Muscle layer of colon (tissue), 2 donors: ENCODE measurements at regions not wholly inside any gene's neighbourhood (a gene's known extent, or its start where the extent isn't known, plus 50 kb on each side); places are given as distances from the start of the nearest gene placed in this dataset.

Experiments used
- H3K27ac ChIP-seq: one replicate; pipeline ENCODE4 v1.7.0; 2013; ENCODE audit warnings: low read depth, mild to moderate bottlenecking, low read length, moderate library complexity
- H3K27me3 ChIP-seq, 2 donors: one replicate each; pipeline ENCODE4 v1.7.0; 2013; ENCODE audit warnings: low read length in 2 of 2, mild to moderate bottlenecking in 2 of 2; ENCODE audit not compliant: insufficient read depth in 2 of 2, control insufficient read depth in 1 of 2
- H3K36me3 ChIP-seq: one replicate; pipeline ENCODE4 v1.7.0; 2013; ENCODE audit warnings: mild to moderate bottlenecking, low read length; ENCODE audit not compliant: insufficient read depth
- H3K4me1 ChIP-seq: one replicate; pipeline ENCODE4 v1.7.0; 2013; ENCODE audit warnings: mild to moderate bottlenecking, low read length; ENCODE audit not compliant: insufficient read depth
- H3K4me3 ChIP-seq, 2 donors: one replicate each; pipeline ENCODE4 v1.7.0; 2013; ENCODE audit warnings: low read length in 2 of 2, low read depth in 1 of 2, mild to moderate bottlenecking in 1 of 2, moderate library complexity in 1 of 2
- H3K9ac ChIP-seq: one replicate; pipeline ENCODE4 v1.7.0; 2013; ENCODE audit warnings: low read length
- H3K9me3 ChIP-seq: one replicate; pipeline ENCODE4 v1.7.0; 2013; ENCODE audit warnings: mild to moderate bottlenecking, low read length
- donor health status: abdominal sarcoma.
- donor health status: Adenocarcinoma of cecum.

- H3K4me3 ChIP-seq = no peak overlapping the region
- no peaks in the 10 kb centered on the region for H3K27me3 ChIP-seq
- H3K9me3 ChIP-seq = no peaks in the 10 kb centered on the region
- no peak overlapping the region for H3K27ac ChIP-seq
- peaks cover 6% of the 10 kb centered on the region for H3K4me1 ChIP-seq
- no peak overlapping the region for H3K9ac ChIP-seq
- no peaks in the 10 kb centered on the region for H3K36me3 ChIP-seq
These were observed 294.9 kb upstream of the SYT4 start for GRCh38 chr18:43572163-43572562.

GRCh38 chr18:43574974-43575373, 297.7 kb upstream of the SYT4 start:
- no peak overlapping the region for H3K27ac ChIP-seq
- peaks cover 6% of the 10 kb centered on the region for H3K4me1 ChIP-seq
- H3K27me3 ChIP-seq = no peaks in the 10 kb centered on the region
- H3K9ac ChIP-seq = no peak overlapping the region
- H3K36me3 ChIP-seq = no peaks in the 10 kb centered on the region
- H3K9me3 ChIP-seq = no peaks in the 10 kb centered on the region
- H3K4me3 ChIP-seq = no peak overlapping the region

GRCh38 chr18:43578211-43578610, 300.9 kb upstream of the SYT4 start:
- H3K4me1 ChIP-seq = no peaks in the 10 kb centered on the region
- no peak overlapping the region for H3K4me3 ChIP-seq

GRCh38 chr18:43578706-43579105, 301.4 kb upstream of the SYT4 start:
- Histone ChIP-seq H3K27ac (no peak overlapping the region), H3K4me3 (no peak overlapping the region), H3K9me3 (no peaks in the 10 kb centered on the region), H3K4me1 (no peaks in the 10 kb centered on the region), H3K27me3 (no peaks in the 10 kb centered on the region), H3K9ac (no peak overlapping the region), H3K36me3 (no peaks in the 10 kb centered on the region)

More at GRCh38 chr18:43578211-43578610, 300.9 kb upstream of the SYT4 start:
- no peak overlapping the region for H3K9ac ChIP-seq
- H3K9me3 ChIP-seq = no peaks in the 10 kb centered on the region
- H3K27me3 ChIP-seq = no peaks in the 10 kb centered on the region
- no peaks in the 10 kb centered on the region for H3K36me3 ChIP-seq
- H3K27ac ChIP-seq = no peak overlapping the region

- H3K9ac ChIP-seq = no peak overlapping the region
- H3K27me3 ChIP-seq = no peaks in the 10 kb centered on the region
- H3K4me3 ChIP-seq = no peak overlapping the region
- H3K27ac ChIP-seq = no peak overlapping the region
- H3K36me3 ChIP-seq = no peaks in the 10 kb centered on the region
- no peaks in the 10 kb centered on the region for H3K4me1 ChIP-seq
- H3K9me3 ChIP-seq = no peaks in the 10 kb centered on the region
These were observed 304.7 kb upstream of the SYT4 start for GRCh38 chr18:43581936-43582519.

GRCh38 chr18:43587538-43588153, 310.4 kb upstream of the SYT4 start:
- no peak overlapping the region for H3K4me3 ChIP-seq

GRCh38 chr18:43588838-43589237, 311.5 kb upstream of the SYT4 start:
- H3K27me3 ChIP-seq = no peaks in the 10 kb centered on the region
- H3K9ac ChIP-seq = no peak overlapping the region
- no peak overlapping the region for H3K27ac ChIP-seq
- no peaks in the 10 kb centered on the region for H3K36me3 ChIP-seq
- H3K4me1 ChIP-seq = no peaks in the 10 kb centered on the region
- no peaks in the 10 kb centered on the region for H3K9me3 ChIP-seq
- H3K4me3 ChIP-seq = no peak overlapping the region

More at GRCh38 chr18:43587538-43588153, 310.4 kb upstream of the SYT4 start:
- no peak overlapping the region for H3K9ac ChIP-seq
- H3K27me3 ChIP-seq = no peaks in the 10 kb centered on the region
- no peaks in the 10 kb centered on the region for H3K4me1 ChIP-seq
- H3K9me3 ChIP-seq = no peaks in the 10 kb centered on the region
- H3K36me3 ChIP-seq = no peaks in the 10 kb centered on the region
- no peak overlapping the region for H3K27ac ChIP-seq

- Histone ChIP-seq H3K36me3 (no peaks in the 10 kb centered on the region), H3K27ac (no peak overlapping the region), H3K9ac (no peak overlapping the region), H3K27me3 (no peaks in the 10 kb centered on the region), H3K4me3 (no peak overlapping the region), H3K4me1 (no peaks in the 10 kb centered on the region), H3K9me3 (no peaks in the 10 kb centered on the region)
These were observed 312.4 kb upstream of the SYT4 start for GRCh38 chr18:43589611-43590151.

- no peak overlapping the region for H3K9ac ChIP-seq
- no peak overlapping the region for H3K4me3 ChIP-seq
- no peaks in the 10 kb centered on the region for H3K9me3 ChIP-seq
- H3K27ac ChIP-seq = no peak overlapping the region
- H3K36me3 ChIP-seq = no peaks in the 10 kb centered on the region
- no peaks in the 10 kb centered on the region for H3K27me3 ChIP-seq
- H3K4me1 ChIP-seq = no peaks in the 10 kb centered on the region
These were observed 313.1 kb upstream of the SYT4 start for GRCh38 chr18:43590182-43590903.

GRCh38 chr18:43592269-43592668, 315.0 kb upstream of the SYT4 start:
- Histone ChIP-seq H3K9me3 (no peaks in the 10 kb centered on the region), H3K27ac (no peak overlapping the region), H3K36me3 (no peaks in the 10 kb centered on the region), H3K4me3 (no peak overlapping the region), H3K27me3 (no peaks in the 10 kb centered on the region), H3K9ac (no peak overlapping the region), H3K4me1 (no peaks in the 10 kb centered on the region)

- Histone ChIP-seq H3K36me3 (no peaks in the 10 kb centered on the region), H3K27ac (no peak overlapping the region), H3K4me3 (no peak overlapping the region), H3K9ac (no peak overlapping the region), H3K9me3 (no peaks in the 10 kb centered on the region), H3K4me1 (no peaks in the 10 kb centered on the region), H3K27me3 (no peaks in the 10 kb centered on the region)
These were observed 318.9 kb upstream of the SYT4 start for GRCh38 chr18:43596105-43596712.
